Stimulated activated CD8-positive, alpha-beta memory T cell treated with anti-CD3 and anti-CD28 coated beads, Interleukin-7, amount 100 ng/mL, for 24 hours (primary cell): ENCODE measurements at regions not wholly inside any gene's neighbourhood (a gene's known extent, or its start where the extent isn't known, plus 50 kb on each side); places are given as distances from the start of the nearest gene placed in this dataset.

Experiments
- DNase-seq: peaks from one replicate; pipeline ENCODE4 v3.0.0-alpha.2; 2020; ENCODE audit warnings: low read depth

DNA sequence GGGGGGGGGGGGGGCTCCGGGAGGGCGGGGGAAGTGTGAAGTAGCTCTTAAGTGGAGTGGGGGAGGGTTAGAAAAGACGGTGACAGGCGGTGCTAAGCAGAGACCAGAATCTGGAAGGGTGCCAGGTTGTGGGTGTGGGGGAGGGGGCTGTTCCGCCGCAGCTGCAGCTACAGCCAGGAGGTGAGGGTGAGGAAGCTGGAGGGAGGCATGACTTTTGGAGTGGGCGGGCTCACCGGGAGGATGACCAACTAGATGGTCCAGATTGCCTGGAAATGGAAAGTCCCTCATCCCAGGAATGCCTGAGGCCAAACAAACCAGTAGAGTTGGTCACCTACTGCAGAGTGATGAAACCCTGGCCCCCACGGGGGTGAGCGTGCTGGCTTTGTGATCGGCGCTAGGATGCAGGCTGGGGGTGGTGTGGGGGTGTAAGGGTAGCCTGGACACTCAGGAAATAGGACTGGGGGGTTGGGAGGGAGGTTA, 158.1 kb upstream of the SHB start:
- DNase-seq, result peak; percentile 21

DNA sequence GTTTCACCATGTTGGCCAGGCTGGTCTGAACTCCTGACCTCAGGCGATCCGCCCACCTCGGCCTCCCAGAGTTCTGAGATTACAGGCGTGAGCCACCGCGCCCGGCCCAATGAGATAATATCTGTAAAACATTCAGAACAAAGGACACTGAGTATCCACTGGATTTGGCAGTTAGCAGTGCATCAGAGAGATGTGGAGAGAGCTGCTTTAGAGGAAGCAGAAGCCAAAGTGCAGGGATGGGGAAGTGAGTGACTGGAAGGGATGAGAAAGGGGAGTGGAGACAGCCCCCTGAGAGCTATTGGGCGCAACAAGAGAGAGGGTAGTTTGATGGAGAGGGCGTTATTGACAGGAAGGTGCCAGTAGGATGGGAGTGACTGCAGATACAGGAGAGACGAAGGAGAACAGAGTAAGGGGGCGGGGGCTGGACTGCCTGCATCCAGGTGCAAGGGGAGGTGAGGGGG, 157.5 kb upstream of the SHB start:
- no peak for DNase-seq

DNA sequence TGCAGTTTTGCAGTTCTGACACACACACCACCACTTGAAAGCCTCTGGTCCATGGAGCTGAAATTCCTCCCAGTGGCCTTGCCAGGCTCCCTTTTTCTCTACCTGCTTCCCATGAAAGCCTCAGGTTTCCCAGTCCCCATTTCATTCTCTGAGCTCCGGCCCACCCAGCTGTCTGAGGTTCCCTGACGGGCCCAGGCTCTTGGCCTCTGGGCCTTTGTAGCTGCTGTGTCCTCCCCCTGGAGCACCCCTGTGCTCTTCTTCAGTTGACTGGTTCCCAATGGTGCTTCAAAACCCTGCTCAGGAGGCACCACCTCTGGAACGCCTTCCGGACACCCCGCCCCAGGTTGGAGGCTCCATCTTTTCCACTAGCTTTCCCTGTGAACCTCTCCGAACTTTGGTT, 155.9 kb upstream of the SHB start:
- no peak for DNase-seq

DNA sequence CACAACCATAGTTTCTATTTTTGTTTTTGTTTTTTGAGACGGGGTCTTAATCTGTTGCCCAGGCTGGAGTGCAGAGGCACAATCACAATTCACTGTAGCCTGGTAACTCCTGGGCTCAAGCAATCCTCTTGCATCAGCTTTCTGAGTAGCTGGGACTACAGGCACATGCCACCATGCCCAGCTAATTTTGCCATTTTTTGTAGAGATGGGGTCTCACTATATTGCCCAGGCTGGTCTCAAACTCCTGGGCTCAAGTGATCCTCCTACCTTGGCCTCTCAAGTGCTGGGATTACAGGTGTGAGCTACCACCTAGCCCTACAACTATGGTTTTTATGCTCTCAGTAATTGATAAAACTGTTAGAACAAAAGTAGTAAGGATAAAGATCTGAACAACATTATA, 147.5 kb upstream of the SHB start:
- no peak for DNase-seq

DNA sequence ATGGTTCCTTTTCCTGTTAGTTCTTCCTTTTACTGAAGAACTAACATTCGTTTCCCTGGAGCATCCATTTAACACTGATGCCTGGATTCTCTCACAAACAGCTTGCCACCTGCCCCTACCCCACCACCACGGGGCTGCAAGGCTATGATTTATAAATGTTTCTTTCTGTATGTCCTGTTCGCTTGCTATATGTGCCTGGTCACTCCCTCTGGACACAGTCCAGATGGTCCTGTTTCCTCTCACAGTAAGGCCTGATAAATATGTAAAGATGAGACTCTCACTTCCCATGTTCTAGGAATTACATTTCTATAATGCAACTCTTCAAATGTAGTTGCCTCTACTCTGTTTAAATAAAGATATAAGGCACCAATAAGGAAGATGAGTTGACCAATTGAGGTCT, 146.4 kb upstream of the SHB start:
- no peak for DNase-seq

DNA sequence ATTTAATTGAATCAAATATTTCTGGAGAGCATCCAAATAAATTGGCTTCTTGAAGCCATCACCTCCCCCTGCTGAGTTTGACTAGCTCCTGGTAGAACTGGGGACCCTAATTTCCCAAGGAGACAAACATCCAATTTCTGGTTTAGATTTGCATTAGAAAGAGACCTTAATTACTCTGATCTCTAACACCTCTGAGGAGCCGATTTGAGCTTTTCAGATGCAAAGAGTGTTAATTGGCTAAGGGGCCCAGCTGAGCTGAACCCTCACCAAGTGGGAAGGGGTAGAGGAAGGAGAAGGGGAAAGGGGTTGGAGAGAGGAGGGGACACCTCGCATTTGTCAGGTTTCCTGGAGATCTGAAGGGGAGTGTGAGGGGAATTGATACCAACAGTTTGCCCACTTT, 145.4 kb upstream of the SHB start:
- no peak for DNase-seq

DNA sequence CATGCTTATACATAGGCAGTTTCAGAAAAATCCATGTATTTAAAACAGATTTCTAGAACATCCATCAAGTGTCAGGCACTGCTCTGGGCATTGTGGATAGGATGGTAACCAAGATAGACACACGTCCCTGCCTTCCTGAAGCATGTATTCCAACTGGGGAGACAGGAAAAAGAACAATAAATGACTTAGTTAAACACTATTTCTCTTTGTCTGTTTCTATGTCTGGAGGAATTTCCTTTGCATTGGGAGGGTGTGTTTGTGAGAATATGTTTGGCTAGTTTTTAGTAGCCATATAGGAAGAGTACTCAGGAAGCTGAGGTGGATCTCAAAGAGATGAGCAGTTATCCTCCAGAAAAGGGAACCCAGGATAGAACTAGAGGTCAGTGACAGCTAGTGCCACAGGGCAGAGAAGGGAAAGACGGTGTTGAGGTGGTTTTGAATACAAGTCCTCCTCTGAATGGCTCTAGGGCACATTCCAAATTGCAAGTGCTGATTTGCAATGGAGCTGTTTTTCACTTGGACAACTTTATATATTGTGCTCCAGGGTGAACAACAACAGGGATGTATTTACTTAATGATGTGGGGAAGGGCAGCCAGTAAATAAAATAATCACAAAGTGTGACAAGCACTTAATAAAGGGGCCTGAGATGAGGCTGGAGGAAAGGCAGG, 144.7 kb upstream of the SHB start:
- no peak for DNase-seq

DNA sequence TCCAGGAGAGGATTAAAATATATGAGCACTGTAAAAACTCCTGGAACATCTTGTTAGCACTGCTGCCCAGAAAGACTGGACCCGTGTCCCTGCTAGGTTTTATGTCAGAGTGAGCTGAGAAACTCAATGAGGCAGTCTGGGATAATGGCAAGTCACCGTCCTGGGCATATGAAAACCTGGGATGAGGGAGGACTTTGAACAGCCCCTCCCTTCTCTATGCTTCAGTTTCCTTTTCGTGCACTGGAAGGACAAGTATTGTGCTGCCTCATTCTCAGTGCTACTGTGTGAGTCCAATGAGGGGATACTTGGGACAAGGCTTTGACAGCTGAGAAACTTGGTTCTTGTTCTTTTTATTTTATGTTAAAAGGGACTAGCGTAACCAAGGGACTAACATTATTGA, 143.0 kb upstream of the SHB start:
- no peak for DNase-seq

DNA sequence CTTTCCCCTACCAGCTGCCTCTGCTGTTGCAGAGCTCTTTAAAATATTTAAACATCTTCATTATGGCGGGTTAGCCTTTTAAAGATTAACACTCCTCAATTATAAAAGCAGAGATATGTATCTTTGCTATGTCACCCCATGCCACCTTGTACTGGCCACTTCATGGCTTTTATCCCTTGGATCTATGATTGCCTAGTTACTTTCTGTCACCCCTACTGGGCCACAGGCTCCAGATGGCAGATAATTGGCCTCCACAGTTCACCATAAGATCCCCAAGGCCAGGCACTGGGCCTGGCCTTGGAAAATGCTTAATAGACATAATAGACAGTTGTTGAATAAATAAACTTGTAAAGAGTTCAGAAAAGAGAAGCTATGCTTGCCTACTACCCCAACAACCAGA, 142.0 kb upstream of the SHB start:
- DNase-seq, result no peak

DNA sequence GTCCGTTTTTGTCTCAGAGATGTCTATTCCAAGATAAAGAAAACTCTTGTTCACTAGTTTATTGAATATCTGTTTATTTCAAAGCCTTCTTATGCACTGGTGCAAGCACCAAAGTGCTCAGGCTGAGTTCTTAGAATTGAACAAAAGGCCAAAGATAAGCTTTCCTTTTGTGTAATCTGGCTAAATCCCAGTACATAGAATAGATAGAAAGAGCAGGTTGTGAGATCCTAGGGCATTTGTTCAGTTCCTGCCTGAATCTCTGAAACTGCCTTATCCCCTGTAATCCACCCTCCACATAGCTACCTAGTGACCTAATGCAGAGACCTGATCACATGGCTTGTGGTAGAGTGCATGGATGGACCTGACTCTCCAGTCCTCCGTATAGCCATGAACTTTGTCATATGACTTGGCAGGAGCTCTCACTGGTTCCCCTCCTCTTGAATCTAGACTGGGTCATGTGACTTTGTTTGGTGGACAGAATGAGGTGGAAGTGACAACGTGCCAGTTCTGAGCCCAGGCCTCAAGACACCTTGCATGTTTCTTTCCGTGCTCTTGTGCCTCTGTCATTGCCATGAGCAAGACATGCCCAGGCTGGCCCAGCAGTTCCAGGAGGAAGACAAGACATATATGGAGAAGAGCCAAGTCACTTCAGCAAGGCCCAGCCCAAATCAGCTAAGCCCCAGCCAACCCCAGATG, 139.3 kb upstream of the SHB start:
- no peak for DNase-seq

DNA sequence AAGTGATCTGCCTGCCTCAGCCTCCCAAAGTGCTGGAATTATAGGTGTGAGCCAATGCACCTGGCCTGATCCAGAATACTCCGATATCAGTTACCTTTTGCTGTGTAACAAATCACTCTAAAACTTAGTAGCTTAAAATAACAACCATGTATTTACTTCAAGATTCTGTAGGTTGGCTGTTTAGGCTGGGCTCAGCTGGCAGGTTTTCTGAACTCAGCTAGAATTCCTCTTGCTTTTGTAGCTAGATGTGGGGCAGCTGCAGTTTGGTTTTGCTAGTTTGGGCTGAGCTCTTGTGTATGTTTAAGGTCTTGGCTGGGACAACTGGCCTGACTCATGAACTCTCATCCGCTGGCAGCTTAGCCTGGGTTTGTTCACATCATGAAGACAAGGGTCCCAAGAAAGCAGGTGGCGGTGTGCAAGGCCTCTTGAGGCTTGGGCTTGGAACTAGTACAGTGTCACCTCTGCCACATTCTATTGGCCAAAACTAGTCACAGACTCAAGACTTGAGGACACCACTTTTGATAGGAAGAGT, 138.3 kb upstream of the SHB start:
- no peak for DNase-seq

DNA sequence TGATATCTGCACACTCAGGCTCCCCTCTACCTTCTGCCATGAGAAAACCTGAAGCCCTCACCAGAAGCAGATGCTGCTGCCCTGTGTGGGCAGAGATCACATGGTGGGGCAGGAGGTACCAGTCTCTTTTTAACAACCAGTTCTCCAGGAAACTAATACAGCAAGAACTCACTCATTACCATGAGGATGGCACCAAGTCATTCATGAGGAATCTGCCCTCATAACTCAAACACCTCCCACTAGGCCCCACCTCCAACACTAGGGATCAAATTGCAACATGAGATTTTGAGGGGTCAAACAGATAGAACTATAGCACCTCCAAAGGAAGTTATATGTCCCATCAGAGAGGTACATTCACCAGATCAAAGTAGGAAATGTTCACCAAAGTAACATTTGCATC, 136.3 kb upstream of the SHB start:
- DNase-seq, result no peak

DNA sequence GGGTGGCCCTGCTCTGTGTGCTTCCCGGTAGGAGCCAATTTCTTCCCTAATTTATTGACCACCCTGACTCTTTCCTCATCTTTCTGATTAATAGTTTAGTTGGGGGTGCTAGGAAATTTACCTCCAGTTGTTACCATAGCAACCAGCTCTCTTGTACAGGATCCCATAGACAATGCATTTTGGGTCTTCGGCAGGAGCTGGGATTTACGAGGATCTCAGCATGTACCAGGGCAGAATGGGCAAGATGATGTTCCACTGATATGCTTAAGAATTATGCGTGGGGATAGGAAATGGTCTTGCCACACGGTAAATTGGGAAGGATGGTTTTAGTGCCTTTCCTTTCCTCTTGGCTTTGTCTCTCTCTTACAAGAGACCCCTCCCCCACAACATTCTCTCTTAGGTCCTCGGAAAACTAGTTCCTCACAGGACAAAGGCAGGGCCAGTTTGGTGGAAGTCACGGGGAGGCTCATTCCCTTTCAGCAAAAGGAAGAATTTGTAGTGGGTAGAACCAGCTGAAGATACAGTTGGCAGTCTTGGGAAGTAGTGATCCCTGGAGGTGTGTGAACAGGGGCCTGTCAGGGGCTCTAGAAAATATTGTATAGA, 133.4 kb upstream of the SHB start:
- no peak for DNase-seq

DNA sequence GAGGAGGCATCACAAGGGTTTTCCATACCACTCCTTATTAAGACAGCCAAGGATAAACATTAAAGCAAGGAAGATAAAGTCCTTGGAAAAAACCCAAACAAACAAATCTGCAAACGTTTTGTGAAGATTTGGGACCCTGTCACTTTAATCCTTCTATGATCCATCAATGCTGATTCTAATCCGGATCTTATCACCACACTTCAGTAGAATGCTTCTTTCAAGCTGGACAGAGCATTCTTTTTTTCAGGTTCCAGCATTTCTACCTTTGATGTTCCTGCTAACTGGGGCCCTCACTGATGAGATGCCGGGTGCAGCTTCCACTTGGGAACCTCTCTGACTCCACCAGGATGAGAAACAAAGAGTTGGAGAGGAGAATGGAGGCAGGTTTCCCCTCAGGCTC, 132.8 kb upstream of the SHB start:
- no peak for DNase-seq

DNA sequence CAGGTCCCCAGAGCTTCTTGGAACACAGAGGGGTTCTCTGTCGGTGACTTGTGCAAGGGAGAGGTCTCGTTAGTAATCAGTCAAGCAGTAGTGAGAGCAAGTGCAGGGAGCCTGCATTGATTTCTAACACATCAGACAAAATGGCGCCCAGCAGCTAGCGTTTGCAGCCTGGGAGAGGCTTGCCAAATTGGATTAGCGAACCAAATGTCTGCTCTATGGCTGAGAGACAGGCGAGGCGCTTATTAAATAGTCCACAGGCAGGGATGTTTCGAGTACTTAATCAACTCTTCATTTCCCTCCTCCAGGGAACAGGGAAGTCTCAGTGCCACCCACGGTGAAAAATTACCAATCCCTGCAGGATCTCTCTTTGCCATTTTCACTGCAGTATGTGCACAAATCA, 131.4 kb upstream of the SHB start:
- no peak for DNase-seq

DNA sequence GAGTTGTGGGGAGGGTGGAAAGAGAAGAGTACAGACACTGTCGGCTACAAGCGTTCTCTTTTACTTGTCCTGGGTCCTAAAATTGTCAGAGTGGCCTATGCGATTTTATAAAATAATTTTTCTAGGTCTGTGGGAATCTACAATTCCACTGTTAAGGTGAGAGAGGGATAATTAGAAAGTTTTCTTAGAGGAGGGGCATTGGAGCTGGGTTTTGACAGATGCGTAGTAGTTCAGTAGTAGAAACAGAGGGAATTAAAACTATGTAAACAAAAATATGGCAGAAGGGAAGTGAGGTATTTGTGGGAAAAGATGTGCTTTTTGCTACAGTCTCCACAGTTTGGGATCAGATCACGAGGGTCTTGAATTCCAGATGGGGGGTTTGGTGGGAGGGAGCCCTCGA, 129.1 kb upstream of the SHB start:
- DNase-seq, result no peak

DNA sequence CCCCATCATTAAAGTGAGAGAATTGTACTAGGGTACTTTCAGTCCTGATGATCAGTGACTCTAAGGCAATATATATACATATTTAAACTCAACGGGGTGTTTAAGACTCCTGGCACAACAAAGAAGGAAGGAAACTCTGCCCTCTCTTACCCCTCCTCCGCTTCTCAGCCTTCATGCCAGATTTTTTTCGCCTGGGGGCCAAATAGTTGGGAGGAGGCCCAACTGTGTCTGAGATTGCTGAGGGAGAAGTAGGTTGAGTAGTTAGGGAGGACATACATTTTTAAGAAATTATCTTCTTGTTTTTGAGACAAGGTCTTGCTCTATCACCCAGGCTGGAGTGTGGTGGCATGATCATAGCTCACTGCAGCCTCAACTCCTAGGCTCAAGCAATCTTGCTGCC, 127.7 kb upstream of the SHB start:
- no peak for DNase-seq

DNA sequence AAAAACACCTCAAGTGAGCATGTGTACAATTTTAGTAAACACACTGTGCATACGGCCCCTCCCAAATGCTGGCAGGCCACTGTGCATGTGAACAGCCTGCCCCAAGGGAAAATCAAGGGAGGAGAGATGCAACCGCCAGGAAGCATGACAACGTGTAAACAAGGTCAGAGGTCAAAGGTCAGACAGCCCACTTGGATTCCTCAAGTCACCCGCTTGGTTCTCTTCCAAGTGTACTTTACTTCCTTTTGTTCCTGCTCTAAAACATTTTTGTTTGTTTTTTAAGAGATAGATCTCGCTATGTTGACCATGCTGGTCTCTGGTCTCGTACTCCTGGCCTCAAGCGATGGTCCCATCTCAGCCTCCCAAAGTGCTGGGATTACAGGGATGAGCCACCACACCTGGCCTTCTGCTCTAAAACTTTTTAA, 126.7 kb upstream of the SHB start:
- no peak for DNase-seq

DNA sequence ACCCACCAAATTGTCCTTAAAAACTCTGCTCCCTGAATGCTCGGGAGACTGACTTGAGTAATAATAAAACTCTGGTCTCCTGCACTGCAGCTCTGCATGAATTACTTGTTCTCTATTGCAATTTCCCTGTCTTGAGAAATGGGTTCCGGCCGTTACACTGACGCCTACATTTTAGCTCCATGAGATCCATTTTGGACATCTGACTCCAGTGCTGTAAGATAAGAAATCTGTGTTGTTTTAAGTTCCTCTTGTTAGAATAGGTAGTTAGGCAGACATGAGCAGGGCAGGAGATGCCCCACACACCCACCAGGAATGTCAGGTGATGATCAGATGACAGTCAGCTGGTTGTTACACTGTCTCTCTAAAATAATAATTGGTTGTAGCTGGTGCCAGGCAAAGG, 125.8 kb upstream of the SHB start:
- no peak for DNase-seq

DNA sequence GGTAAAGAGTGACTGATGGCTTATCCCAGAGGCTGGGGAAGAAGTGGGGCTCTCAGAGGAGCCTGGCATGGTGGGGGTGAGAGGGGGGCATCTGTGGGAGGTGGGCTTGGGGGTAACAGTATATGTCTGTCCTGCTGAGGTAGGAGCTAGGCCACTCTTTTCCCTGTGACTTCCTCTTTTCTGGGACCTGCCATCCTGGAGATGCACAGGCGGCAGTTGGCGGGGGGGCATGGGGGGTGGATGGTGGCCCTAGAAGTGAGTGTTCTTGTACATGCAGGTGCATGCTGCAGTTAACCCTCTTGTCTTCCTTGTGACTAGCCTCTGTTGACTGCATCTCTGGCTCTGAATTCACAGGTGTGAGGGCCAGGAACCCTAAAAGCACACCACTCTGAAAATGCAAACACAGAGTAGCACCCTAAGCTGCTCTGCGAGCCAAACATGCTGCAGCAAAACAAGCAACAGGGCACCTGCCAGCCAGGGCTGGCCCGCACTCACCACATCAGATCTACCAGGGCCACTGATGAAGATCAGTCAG, 123.8 kb upstream of the SHB start:
- no peak for DNase-seq

DNA sequence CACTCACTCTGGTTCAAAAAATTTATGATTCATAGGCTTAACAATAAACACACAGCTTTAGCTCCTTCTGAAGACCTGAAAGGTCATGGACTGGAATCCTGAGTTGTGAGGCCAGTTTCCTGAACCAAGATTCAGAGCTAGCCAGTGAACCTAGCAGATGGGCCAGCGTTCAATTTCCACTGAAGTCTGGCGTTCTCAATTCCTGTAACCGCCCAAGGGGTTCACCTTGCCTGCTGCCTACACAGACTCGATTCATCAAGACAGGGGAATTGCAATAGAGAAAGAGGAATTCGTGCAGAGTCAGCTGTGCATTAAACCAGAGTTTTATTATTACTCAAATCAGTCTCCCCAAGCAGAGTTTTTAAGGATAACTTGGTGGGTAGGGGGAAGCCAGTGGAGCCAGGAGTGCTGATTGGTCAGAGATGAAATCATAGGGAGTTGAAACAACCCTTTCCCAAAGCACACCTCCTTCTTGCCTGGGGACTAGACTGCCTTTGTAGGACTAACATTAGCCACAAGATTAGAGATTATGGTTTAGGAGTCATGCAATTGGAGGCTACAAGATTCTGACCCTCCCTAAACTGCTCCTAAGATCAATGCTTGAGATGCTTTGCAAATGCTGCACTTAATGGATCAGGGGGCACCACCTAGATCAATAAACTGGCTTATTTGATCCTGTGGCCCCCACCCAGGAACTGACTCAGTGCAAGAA, 117.5 kb upstream of the SHB start:
- DNase-seq, result no peak

DNA sequence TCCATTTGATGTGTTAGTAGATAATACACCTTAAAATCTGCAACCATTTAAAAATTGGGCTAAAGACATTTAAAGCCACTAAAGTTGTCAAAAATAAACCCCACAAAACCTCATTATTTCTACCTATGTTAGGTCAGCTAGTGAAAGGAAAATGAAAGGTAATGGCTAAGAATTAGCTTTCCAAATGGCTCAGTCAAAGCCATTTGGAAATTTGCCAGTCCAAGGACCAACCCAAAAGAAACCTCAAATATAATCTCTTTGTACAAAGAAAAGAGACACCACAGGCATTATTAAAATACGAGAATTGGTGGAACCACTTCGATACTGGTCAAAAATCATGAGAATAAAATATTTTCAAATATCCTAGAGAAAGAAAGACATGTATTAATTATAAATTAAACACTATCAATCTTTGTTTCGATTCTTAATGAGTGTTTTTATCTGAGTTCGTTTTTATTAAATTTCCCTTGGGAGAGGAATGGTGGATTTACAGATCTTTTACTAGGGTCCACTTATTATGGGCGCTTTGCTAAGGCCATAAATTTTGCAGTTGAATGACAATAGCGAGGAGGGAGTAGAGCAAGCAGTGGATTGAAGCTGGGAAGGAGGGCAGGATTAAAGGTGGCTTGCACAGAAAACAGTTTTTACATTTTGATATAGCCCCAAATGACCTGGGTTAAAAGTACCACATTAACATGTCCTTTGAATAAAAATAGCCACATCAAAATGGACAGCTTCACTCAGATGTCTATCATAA, 116.8 kb upstream of the SHB start:
- no peak for DNase-seq
